K562 (cell line): ENCODE measurements at regions not wholly inside any gene's neighbourhood (a gene's known extent, or its start where the extent isn't known, plus 50 kb on each side); places are given as distances from the start of the nearest gene placed in this dataset.
"Not testable (repeated sequence)": the region's sequence is repeated elsewhere in the genome, so short reads cannot be mapped to it uniquely, and the experiment has no call there.

Experiments
- ATAC-seq: fragments of 200-7000 bp; cut with Tn5 transposase; 3 replicates; pipeline ENCODE4 v1.9.1; 2020; ENCODE audit warnings: moderate library complexity
- BruUV-seq: library from RNA; stranded (reverse); fragments of 400-500 nt; replicated peaks from 2 replicates; lab custom pipeline; 2021; lab: Mats Ljungman, UMichigan
- CTCF ChIA-PET: fragments of 300-600 bp; formaldehyde crosslinking; extraction: SDS; loops from one replicate; lab custom pipeline; 2021; ENCODE audit warnings: low intra/inter-chr PET ratio; lab: Yijun Ruan, JAX
- POLR2A ChIA-PET: fragments of 300-600, 350-650 bp; sonication (Branson Sonifier 250); formaldehyde crosslinking; extraction: SDS; loops from one replicate; lab custom pipeline; 2021; ENCODE audit warnings: antibody characterized with exemption, inconsistent platforms; lab: Yijun Ruan, JAX
- DNase-seq, 4 experiments: peaks; one replicate each; pipeline versions ENCODE4 v3.0.0 to v3.0.0-alpha.2; 2011 to 2018; ENCODE audit warnings: low spot score in 3 of 4, mixed read lengths in 3 of 4; ENCODE audit errors: extremely low read depth in 1 of 4
- FAIRE-seq: peaks from 2 replicates; lab custom pipeline; 2011; peaks lifted over from hg19 to GRCh38; lab: Jason Lieb, UNC
- H2AFZ ChIP-seq: 2 replicates; pipeline ENCODE4 v1.6.0; 2011; ENCODE audit warnings: low read depth, low read length, control low read depth, inconsistent platforms
- H3K27ac ChIP-seq: fragments of 200-600 bp; 3 replicates; pipeline ENCODE4 v1.8.0; 2011; ENCODE audit warnings: low read depth, mild to moderate bottlenecking, control low read depth, inconsistent platforms, low read length, moderate library complexity, mixed read lengths; ENCODE audit errors: extremely low read depth
- H3K27me3 ChIP-seq, 2 experiments: fragments of 300-600 bp in 1 of 2; 2 replicates in 1 of 2; 3 replicates in 1 of 2; pipeline versions ENCODE4 v1.6.0 to v1.8.0; 2011; ENCODE audit warnings: inconsistent platforms in 2 of 2, low read length in 2 of 2, mild to moderate bottlenecking in 1 of 2, mixed read lengths in 1 of 2, moderate library complexity in 1 of 2; ENCODE audit not compliant: control insufficient read depth in 2 of 2, insufficient read depth in 2 of 2
- H3K36me3 ChIP-seq: fragments of 300-600 bp; 3 replicates; pipeline ENCODE4 v1.8.0; 2011; ENCODE audit warnings: mild to moderate bottlenecking, low read length, inconsistent platforms; ENCODE audit not compliant: control insufficient read depth, insufficient read depth
- H3K4me1 ChIP-seq, 2 experiments: fragments of 200-600 bp in 1 of 2; replicated peaks in 1 of 2; 2 replicates in 1 of 2; 3 replicates in 1 of 2; pipeline versions ENCODE4 v1.5.1 to v1.8.0; 2011; ENCODE audit warnings: inconsistent platforms in 2 of 2, low read length in 2 of 2, mild to moderate bottlenecking in 1 of 2, mixed read lengths in 1 of 2, moderate library complexity in 1 of 2; ENCODE audit not compliant: control insufficient read depth in 2 of 2, insufficient read depth in 2 of 2
- H3K4me2 ChIP-seq: 2 replicates; pipeline ENCODE4 v1.6.1; 2011; ENCODE audit warnings: low read length, control low read depth, inconsistent platforms, mixed read lengths; ENCODE audit not compliant: insufficient read depth
- H3K4me3 ChIP-seq: fragments of 200-600 bp; sonication (generic), shearing (Covaris generic); 2 replicates; pipeline ENCODE4 v1.5.1; 2016; ENCODE audit warnings: control low read depth, inconsistent platforms
- H3K79me2 ChIP-seq: fragments of 200-600 bp; 3 replicates; pipeline ENCODE4 v1.8.0; 2011; ENCODE audit warnings: low read length, inconsistent platforms; ENCODE audit not compliant: control insufficient read depth, insufficient read depth
- H3K9ac ChIP-seq, 2 experiments: 2 replicates each; pipeline versions ENCODE4 v1.6.0 to v1.6.1; 2011; ENCODE audit warnings: low read depth in 2 of 2, low read length in 2 of 2, control low read depth in 1 of 2, inconsistent platforms in 1 of 2, mild to moderate bottlenecking in 1 of 2, mixed read lengths in 1 of 2; ENCODE audit not compliant: insufficient read depth in 1 of 2
- H3K9me1 ChIP-seq: one replicate; pipeline ENCODE4 v1.6.0; 2011; ENCODE audit warnings: inconsistent platforms, mild to moderate bottlenecking, low read length, moderate library complexity; ENCODE audit not compliant: control insufficient read depth, insufficient read depth
- H3K9me3 ChIP-seq: replicated peaks from 2 replicates; pipeline ENCODE4 v1.5.1; 2011; ENCODE audit warnings: low read depth, low read length, inconsistent platforms; ENCODE audit not compliant: control insufficient read depth, insufficient read depth
- H4K20me1 ChIP-seq: replicated peaks from 2 replicates; pipeline ENCODE4 v1.6.1; 2011; ENCODE audit warnings: low read length, inconsistent platforms, mixed read lengths; ENCODE audit not compliant: control insufficient read depth, insufficient read depth
- CEBPB ChIP-seq: fragments of 450-650 bp; IDR thresholded peaks from 2 replicates; pipeline ENCODE4 v1.6.1; 2016; ENCODE audit warnings: missing genetic modification characterization, missing compliant biosample characterization
- FOXJ2 ChIP-seq: fragments of 200-800 bp; sonication (Bioruptor generic); IDR thresholded peaks from 2 replicates; pipeline ENCODE4 v1.6.1; 2016; ENCODE audit warnings: missing genetic modification characterization, missing compliant biosample characterization
- NR4A1 ChIP-seq, 2 experiments: fragments of 250-450 bp in 1 of 2; fragments of 450-650 bp in 1 of 2; sonication (Bioruptor Pico) in 1 of 2; IDR thresholded peaks; 2 replicates each; pipeline versions ENCODE4 v1.4.0 to v1.6.1; 2016 to 2020; ENCODE audit warnings: mild to moderate bottlenecking in 2 of 2, missing compliant biosample characterization in 1 of 2, missing genetic modification characterization in 1 of 2, moderate library complexity in 1 of 2
- PCBP1 ChIP-seq: fragments of 200-400 bp; formaldehyde crosslinking; IDR thresholded peaks from 2 replicates; pipeline ENCODE4 v1.6.1; 2018; ENCODE audit warnings: mild to moderate bottlenecking, low read depth, low read length; ENCODE audit not compliant: poor library complexity, severe bottlenecking
- PTBP1 ChIP-seq: fragments of 200-400 bp; formaldehyde crosslinking; IDR thresholded peaks from 2 replicates; pipeline ENCODE4 v1.6.1; 2017; ENCODE audit warnings: low read depth, low read length
- ZFPM2 ChIP-seq: fragments of 250-450 bp; sonication (Bioruptor Pico); IDR thresholded peaks from 2 replicates; pipeline ENCODE4 v1.5.1; 2022; ENCODE audit warnings: mild to moderate bottlenecking
- ZNF445 ChIP-seq: fragments of 250-450 bp; sonication (Bioruptor Pico); IDR thresholded peaks from 2 replicates; pipeline ENCODE4 v1.4.0; 2020; ENCODE audit warnings: low read depth, mild to moderate bottlenecking, moderate library complexity
- WGBS: fragments of 100-300 bp; shearing (Covaris generic); methylation state at CpG from one replicate; pipeline ENCODE4 v1.1.6; 2016; ENCODE audit warnings: low coverage, mixed read lengths; ENCODE audit not compliant: insufficient coverage; ENCODE audit errors: missing lambda C conversion rate; 5-methylcytosine and 5-hydroxymethylcytosine counted together
- in situ Hi-C: fragments of 300-500 bp; cut with MboI; formaldehyde crosslinking; loops from 4 replicates; pipeline ENCODE4 v1.15.0; 2018; ENCODE audit warnings: inconsistent platforms, mixed read lengths
- intact Hi-C: fragments of 100-400 bp; cut with micrococcal nuclease; formaldehyde crosslinking; loops from 2 replicates; pipeline ENCODE4 v1.14.2; 2022
- TF ChIP-seq, protein P1 (sequence below): sonication (generic); formaldehyde crosslinking; IDR thresholded peaks from 2 replicates; pipeline ENCODE4 v1.8.1; 2023; ENCODE audit warnings: mild to moderate bottlenecking, missing genetic modification reagents

DNA sequence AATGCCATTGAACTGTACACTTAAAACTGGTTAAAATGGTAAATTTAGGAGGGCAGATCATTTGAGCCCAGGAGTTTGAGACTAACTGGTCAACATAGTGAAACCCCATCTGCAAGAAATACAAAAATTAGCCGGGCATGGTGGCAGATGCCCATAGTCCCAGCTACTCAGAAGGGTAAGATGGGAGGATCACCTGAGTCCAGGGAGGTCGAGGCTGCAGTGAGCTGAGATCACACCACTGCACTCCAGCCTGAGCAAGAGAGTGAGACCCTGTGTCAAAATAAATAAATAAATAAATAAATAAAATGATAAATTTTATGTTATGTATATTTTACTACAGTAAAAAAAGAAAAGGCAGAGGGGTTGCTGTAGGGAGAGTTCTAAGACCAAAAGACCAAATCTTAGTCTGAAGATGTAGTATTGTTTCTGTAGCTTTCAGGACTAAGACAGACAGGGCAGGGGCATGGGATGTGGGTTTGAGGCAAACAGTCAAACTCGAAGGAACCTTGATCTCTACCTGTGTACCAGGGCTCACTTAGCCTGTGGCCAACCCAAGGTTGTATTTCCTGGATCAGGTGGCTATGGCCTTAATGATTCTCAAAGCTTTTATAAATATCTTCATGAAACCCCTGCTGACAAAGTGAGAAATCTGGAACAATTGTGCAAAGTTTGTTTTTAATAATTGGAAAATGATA lies 316.7 kb downstream of the CYRIA start (continued):
- TF ChIP-seq, protein P1, sequence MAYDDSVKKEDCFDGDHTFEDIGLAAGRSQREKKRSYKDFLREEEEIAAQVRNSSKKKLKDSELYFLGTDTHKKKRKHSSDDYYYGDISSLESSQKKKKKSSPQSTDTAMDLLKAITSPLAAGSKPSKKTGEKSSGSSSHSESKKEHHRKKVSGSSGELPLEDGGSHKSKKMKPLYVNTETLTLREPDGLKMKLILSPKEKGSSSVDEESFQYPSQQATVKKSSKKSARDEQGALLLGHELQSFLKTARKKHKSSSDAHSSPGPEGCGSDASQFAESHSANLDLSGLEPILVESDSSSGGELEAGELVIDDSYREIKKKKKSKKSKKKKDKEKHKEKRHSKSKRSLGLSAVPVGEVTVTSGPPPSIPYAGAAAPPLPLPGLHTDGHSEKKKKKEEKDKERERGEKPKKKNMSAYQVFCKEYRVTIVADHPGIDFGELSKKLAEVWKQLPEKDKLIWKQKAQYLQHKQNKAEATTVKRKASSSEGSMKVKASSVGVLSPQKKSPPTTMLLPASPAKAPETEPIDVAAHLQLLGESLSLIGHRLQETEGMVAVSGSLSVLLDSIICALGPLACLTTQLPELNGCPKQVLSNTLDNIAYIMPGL (CRISPR knock-in tag) = no peak
- TF ChIP-seq, all 486 proteins: peak for 0

DNA sequence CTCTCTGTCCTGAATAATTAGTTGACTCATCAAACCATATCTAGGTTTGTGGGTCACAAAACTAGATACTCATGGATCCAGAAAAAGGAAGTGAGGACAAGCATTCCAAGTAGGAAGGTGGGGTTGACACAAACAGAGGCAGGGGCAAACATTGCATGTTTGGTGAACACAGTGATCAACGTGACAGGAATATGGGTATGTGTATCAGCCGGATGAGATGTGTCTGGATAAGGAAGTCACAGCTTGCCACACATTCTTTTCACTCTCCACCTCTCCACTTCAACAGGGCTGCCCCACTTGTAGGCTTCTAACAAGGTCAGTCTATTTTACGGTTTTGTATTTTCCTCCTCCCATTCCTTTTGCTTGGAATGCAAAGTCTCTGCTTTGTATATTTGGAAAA lies 319.0 kb downstream of the CYRIA start:
- H3K4me2 ChIP-seq = no peak overlapping the region
- intact Hi-C loops (no loop called here), in situ Hi-C loops (no loop called here)
- no peak overlapping the region for H3K27ac ChIP-seq
- no peak overlapping the region for H3K9ac ChIP-seq
- H3K9me1 ChIP-seq = no peaks in the 10 kb centered on the region
- no peak for TF ChIP-seq ZFPM2 (CRISPR knock-in tag)
- no peak for TF ChIP-seq NR4A1 (CRISPR knock-in tag; IDR thresholded peaks at IDR 0.05)
- no peak for TF ChIP-seq NR4A1 (tag; IDR thresholded peaks at IDR 0.05)
- no peak for TF ChIP-seq FOXJ2 (tag)
- TF ChIP-seq PCBP1 = no peak
- no peak for TF ChIP-seq CEBPB (tag)
- no peak for TF ChIP-seq ZNF445
- no peak for TF ChIP-seq PTBP1
- no peaks in the 10 kb centered on the region for H4K20me1 ChIP-seq
- no peak overlapping the region for H3K4me3 ChIP-seq
- POLR2A ChIA-PET = no interaction called here
- H3K4me1 ChIP-seq = no peaks in the 10 kb centered on the region
- no peaks in the 10 kb centered on the region for H3K79me2 ChIP-seq
- no peak for ATAC-seq
- CTCF ChIA-PET = no interaction called here
- H3K27me3 ChIP-seq = no peaks in the 10 kb centered on the region
- no peak for FAIRE-seq
- no peaks in the 10 kb centered on the region for H3K36me3 ChIP-seq
- BruUV-seq = no TSS peak
- no peak for DNase-seq
- WGBS = 4% methylated on average over 3 of the region's 3 CpGs
- H3K9me3 ChIP-seq = no peaks in the 10 kb centered on the region; the same call in 1 of the 2 replicates
- no peak overlapping the region for H2AFZ ChIP-seq

DNA sequence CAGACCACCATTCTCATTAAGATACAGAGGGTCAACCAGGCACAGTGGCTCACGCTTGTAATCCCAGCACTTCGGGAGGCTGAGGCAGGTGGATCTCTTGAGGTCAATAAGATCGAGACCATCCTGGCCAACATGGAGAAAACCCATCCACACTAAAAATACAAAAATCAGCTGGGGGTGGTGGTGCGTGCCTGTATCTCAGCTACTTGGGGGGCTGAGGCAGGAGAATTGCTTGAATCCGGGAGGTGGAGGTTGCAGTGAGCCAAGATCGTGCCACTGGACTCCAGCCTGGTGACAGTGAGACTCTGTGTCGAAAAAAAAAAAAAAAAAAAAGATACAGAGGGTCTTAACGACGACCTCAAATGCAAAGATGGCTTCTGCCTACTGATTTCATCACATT lies 320.4 kb downstream of the CYRIA start:
- H3K9me3 ChIP-seq, CTCF ChIA-PET, H3K9ac ChIP-seq, FAIRE-seq, H3K36me3 ChIP-seq, H4K20me1 ChIP-seq, BruUV-seq, H3K27ac ChIP-seq, DNase-seq, intact Hi-C loops, POLR2A ChIA-PET, H3K79me2 ChIP-seq, H3K4me1 ChIP-seq, H3K9me1 ChIP-seq, H3K27me3 ChIP-seq, H3K4me2 ChIP-seq, H3K4me3 ChIP-seq, ATAC-seq, H2AFZ ChIP-seq, in situ Hi-C loops: not testable (repeated sequence)
- WGBS = 1% methylated on average over 6 of the region's 9 CpGs
